SHP77 (cell line): ENCODE measurements at regions not wholly inside any gene's neighbourhood (a gene's known extent, or its start where the extent isn't known, plus 50 kb on each side); places are given as distances from the start of the nearest gene placed in this dataset.

ENCODE experiments used
- DNase-seq, 2 experiments: peaks; one replicate each; lab custom pipeline; 2025; lab: John Stamatoyannopoulos, UW

DNA sequence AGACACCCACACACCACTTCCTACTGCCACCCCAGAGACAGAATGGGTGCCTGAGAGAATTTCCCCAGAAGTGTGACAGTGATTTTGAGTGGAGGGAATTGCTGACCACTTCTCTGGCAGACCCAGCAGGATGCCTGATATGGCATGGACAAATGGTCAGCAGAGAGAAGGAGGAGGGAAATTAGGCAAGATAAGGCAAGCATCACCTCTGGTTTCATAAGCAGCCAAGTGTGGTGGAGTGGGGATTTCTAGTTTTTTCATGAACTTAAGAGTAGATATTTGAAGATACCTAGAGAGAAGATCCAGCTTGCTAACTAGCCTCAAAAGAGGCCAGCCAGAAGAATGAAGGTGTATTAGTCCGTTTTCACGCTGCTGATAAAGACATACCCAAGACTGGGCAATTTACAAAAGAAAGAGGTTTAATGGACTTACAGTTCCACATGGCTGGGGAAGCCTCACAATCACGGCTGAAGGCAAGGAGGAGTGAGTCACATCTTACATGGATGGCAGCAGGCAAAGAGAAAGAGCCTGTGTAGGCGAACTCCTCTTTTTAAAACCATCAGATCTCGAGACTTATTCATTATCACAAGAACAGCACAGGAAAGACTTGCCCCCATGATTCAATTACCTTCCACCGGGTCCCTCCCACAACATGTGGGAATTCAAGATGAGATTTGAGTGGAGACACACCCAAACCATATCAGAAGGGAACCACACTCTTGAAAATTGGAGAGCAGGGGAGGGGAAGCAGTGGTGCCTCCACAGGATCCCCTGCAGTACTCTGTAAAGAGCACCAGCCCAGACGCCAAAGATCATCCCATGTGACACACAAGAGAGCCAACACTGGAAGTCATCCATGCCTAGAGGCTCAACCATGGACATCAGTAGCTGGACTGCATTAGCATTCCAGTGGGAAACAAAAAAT is 64.2 kb downstream of the RBM43 start:
- DNase-seq: no peak

DNA sequence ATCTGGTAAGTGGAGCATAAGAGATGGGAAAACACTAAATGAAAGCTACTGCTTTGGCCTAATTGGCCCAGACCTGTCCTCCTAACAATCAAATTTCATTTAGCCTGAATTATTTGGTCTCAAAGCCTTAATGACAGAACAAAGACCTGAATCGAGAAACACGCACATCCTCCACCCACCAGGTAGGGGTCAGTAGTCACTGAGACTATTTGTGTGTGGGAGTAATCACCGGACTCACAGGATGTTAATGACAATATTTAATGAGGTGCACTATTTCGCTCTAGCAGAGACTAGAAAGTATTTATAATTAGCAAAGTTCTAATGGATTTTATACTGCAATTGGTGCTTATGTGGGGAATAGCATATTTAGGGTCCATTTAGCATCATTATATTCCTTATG is 68.1 kb downstream of the RBM43 start:
- no peak for DNase-seq

- DNase-seq: no peak
Measured at GRCh38 chr2:151192681-151193080, 69.0 kb downstream of the RBM43 start.

DNA sequence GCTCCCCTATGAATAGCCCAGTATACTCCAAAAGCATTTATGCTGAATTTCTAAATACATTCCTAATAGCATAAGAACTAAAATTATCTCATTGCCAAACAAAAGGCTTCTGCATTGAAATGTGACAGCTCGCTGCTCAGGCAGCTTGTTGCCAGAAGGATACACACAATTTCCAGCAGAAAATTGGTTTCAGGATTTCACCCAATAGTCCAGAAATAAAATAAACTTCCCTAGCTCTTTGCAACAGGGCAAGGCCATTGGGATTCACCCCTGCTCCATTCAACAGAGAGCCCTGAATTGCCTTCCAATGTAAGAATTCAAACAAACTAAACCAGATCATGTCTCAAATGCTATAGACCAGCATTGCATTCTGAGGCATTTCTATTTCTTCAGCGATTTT is 70.7 kb downstream of the RBM43 start:
- DNase-seq: no peak

DNA sequence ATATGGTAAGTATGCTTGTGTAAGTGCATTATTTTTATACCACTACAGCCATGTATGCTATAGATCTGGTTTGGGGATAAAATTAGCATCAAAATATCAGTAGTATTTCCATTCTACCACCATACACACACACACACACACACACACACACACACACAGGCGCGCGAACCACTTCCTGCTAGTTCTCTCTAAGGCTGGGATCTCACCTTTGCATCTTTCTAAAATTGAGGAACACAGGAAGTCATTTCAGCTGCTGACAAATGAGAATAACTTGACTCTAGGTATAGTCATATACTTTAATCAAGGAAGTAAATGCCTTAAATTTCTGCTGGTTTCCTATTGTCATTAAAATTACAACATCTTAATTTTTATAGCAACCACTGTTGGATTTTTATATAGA is 72.5 kb downstream of the RBM43 start:
- no peak for DNase-seq

DNA sequence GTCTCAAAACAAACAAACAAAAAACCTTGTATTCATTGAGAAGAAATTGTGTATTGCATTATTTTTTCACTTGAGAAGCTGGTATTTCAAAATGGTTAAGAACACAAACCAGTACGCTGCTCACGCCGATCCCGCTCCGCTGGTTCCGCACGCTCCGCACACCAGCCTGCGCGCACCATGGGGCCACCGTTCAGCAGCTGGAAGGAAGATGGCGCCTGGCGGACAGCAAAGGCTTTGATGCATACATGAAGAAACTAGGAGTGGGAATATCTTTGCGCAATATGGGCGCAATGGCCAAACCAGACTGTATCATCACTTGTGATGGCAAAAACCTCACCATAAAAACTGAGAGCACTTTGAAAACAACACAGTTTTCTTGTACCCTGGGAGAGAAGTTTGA is 75.7 kb downstream of the RBM43 start:
- no peak for DNase-seq

DNA sequence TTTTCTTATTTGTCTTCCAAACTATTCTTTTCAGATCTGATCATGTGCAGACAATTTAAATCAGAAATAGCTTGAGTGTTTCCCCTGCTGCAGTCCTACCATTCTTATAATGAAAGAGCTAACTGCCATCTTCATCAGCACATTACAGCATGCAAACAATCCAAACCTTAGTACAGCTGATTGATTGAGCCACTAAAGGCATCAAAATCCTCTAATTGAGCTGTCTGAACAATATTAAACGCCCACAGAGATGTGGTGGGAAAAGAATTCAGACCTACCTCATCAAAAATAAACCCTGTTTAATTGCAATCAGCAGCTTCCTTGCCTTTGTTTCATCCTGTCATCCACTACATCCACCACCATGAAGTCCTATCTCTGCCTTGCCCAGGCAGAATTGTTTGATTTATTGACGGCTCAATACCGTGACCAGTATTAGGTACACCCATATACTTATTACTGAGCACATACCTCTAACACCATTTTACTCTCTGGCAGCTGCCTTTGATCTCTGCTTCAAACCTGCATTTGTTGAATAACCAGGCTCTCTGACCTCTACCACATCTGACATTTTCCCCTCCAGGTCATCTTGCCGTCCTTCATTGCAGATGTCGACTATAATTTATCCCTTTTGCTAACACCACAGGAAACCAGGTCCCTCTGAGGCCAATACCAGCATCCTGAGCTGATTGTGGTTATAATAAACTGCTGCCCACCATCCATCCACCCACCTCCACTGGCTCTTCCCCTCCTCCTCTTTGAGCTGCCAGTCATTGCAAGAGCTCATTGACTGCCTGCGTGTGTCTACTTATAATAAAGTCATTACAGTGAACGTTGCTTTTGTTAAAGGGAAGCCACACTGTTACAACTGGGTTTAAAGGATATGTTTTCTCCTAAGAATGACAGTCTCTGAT is 78.5 kb downstream of the RBM43 start:
- no peak for DNase-seq

DNA sequence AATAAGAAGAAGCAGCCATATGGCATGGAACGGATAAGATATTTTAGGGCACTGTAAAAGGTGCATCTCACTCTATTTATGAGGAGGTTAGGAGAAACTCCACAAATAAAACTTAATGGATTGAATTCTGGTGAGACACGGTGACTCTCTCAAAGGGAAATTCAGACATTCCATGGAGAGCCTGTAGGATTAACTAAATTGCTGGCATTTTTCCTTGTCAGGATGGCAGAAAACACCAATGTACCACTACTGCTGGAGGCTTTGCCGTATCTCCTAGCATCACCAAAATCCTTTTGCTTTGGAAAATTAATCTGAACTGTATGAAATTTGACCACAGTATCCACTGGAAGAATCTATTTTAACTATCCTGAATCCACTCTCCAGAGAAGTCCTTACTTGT is 79.3 kb downstream of the RBM43 start:
- DNase-seq: no peak

DNA sequence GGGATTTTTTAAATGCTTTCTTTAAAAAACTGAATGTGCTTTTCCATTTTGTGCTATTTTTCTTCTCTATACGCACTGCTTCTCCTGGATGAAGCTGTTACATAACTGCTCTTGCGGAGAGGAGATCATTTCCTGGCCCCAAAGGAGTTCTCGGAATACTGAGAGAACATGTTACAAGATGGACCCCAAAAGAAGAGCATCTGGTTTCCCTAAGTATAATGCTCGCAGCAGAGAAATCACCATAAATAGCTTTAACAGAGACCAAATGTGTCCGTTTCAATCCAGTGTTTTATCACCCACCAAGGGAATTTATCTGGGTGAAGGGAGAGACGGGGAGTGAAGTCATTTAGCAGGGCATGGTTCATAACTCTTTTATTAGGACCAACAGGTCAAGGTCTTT is 80.1 kb downstream of the RBM43 start:
- DNase-seq: no peak

DNA sequence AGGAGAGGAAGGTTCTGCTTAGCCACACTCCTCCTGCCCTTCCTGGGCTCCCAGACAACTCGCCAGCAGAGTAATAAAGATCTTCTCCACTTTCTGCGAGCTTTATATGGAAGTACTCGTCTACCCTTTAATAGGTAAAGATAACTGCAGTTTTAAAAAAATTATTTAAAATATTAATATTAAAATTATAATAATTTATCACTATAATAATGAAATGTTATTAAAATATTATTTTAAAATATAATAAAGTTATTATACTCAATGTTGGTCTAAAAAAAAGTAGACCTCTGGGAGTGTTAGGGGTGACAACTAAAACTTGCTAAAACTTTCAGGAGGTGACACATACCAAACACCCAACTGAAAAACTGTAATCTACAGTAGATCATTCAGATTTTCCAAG is 81.5 kb downstream of the RBM43 start:
- DNase-seq: no peak

- no peak for DNase-seq
Measured at GRCh38 chr2:151178207-151178606, 83.5 kb downstream of the RBM43 start.

- no peak for DNase-seq
Measured at GRCh38 chr2:151177756-151178155, 83.9 kb downstream of the RBM43 start.

- DNase-seq: no peak
Measured at GRCh38 chr2:151176661-151177060, 85.0 kb downstream of the RBM43 start.

DNA sequence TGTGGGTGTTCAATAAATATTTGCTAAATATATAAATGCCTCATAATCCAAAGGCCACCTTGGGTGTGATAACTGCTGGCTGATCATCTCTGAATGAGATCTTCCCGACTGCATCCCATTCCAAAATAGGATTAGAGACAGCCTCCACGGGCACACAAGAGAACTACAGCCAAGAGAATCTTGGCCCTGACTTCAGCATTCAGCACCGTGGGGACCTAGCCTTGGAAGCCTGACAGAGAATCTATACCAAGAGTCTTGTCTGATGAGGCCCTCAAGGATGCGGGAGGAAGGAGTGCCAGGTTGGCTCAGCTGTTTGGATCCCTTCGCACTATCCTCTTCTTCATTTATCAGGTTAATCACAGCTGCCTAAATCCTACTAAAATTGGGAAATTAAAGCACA is 85.8 kb downstream of the RBM43 start:
- DNase-seq: no peak

DNA sequence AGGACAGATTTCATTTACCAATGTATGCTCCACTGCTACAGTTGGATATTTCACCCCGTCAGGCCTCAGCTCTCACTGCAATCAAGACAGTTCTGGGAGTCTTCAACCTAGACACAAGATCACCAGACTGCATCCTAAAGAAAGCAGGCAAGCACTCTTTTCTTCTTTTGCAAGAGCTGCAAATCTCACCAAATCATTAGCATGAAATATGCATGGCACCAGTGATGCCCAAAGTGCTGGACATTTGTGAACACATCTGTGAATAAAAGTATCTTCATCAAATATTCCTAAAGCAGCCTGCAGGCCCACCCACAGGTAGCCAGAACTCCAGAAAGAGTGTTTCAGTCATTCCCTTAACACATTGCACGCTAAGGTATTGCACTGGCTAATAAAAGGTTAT is 87.5 kb downstream of the RBM43 start:
- DNase-seq: no peak

GRCh38 chr2:151171186-151171585 is 90.5 kb downstream of the RBM43 start:
- DNase-seq: no peak

GRCh38 chr2:151166410-151166809 is 95.3 kb downstream of the RBM43 start:
- no peak for DNase-seq

DNA sequence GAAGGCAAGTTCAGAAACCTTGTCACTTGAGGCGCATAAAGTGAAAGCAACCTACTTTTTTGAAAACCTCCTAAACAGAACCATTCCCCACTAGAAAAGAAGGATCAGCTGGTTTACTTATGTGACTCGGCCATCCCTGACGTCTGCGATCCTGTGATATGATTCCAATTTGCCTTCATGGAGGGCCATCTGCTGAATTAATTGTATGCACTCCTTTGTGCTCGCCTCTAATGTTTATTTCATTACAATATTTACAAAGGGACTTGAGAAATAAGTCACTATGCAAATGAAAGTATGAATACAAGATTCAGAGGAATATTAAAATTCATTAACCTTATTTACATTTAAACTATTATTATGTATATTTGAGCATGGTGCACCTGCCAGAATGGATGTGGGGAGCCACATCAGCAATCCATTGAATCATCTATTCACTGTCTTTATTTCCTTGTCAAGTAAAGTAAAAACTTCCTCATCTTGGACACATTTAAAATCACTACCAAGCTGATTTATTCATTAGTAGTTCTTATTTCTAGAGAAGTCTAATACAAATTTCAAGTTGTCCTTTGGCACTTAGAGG is 96.5 kb downstream of the RBM43 start:
- no peak for DNase-seq

DNA sequence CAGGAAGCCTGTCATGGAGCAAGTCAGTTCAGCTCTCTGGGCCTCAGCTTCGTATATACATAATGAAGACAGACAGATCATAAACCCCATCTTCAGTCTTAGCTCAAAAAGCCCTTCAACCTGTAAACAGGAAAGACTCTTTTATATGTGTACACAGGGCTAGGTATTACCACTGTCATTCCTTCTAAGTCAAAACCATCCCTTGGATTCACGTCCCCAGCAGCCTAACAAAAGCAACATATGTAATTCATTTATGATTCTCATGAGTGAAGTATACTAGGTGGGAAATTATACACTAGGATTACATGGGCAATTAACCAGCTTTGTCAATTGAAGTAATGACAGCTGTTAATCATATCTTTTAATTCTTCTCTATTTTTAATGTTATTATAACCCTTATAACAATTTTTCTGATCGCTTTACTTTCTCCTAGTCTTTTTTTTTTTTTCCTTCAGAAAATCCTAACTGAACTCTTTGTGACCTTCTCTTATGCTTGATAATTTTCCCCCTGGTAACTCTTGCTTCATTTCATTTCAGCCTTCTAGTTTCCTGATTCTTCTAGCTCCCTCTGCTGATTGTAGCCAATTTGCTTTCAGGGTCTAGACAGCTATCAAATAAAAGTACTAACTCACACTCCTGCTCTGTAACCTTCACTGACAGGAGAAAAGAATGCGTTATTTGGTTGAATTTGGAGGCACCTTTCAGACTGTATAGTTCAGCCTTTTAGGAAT is 99.7 kb downstream of the RBM43 start:
- DNase-seq: no peak

DNA sequence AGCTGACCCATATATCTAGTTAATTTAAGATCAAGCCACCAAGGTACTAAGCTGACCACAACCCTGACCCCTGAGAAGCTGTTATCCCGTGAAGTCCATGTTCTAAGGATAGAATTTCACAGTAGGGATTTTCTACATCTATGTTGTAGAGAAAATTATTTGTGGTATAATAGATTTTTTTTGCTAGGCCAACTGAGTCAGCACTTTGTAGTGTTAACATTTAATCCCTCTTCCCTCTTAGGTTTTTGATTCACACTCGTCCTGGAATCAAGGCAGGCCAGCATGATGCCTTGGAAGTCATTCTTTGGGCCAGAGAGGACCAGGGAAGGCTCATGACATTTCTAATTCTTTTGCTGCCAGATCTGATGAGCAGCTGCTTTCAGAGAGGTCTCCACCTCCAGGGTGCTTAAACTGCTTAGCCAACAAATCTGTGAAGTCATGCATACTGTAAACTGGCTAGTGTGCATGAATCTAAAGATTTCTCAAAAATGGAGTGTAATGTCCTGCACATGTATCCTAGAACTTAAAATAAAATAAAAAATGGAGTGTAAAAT is 102.5 kb downstream of the RBM43 start:
- DNase-seq: no peak

DNA sequence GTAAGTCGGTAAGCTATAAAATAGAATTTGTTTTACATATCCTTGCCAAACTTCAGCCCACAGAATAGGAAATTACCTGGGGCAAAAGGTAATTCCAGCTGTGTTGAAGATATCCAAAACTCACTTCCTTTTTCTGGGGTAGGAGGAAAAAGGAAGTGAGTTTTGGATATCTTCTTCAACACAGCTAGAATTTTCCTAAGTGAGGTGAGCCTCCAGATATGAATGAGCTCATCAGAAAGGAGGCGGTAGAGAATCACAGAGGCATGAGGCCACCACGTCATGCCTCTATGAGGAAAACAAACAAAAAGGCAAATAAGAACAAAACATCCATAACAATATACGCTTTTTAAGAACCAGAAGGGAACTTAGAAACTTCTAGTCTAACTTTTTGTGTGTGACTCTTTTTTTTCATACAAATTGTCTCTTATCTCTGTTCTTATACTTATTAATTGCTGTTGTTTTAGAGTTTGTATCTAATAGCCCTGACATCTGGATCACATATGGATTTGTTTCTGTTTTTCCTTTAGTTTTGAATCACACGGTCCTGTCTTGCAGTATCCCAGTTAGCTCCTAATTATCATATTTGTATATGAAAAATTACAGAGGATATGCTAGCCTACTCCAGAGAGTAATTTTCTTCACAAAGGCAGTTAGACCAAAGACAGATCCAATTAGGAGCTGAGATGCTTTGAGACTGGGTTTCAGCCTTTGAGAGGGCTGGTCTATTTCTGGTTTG is 104.5 kb downstream of the RBM43 start:
- DNase-seq: no peak
